ENCODE measurements at regions not wholly inside any gene's neighbourhood (a gene's known extent, or its start where the extent isn't known, plus 50 kb on each side); places are given as distances from the start of the nearest gene placed in this dataset.

- H3K36me3 ChIP-seq: no peaks in the 10 kb centered on the region
- no peak overlapping the region for H3K4me3 ChIP-seq (ENCODE audit: low read depth, low read length)
- no peaks in the 10 kb centered on the region for H3K27me3 ChIP-seq (ENCODE audit: insufficient read depth, low read depth, severe bottlenecking)
- peak; percentile 51 for DNase-seq
- H3K27ac ChIP-seq: peak overlapping the region; percentile 16
- H3K9me3 ChIP-seq (ENCODE audit: severe bottlenecking): no peaks in the 10 kb centered on the region
- TF ChIP-seq CTCF (IDR thresholded peaks at IDR 0.05; ENCODE audit: low read depth, low read length): no peak
Observed at GRCh38 chr17:74040291-74040690, 163.2 kb upstream of the RPL38 start.

GRCh38 chr17:74040729-74041128 lies 162.7 kb upstream of the RPL38 start:
- TF ChIP-seq CTCF (IDR thresholded peaks at IDR 0.05; ENCODE audit: low read depth, low read length): no peak
- H3K36me3 ChIP-seq: no peaks in the 10 kb centered on the region
- no peaks in the 10 kb centered on the region for H3K9me3 ChIP-seq (ENCODE audit: severe bottlenecking)
- peak overlapping the region; percentile 16 for H3K27ac ChIP-seq
- no peaks in the 10 kb centered on the region for H3K27me3 ChIP-seq (ENCODE audit: insufficient read depth, low read depth, severe bottlenecking)
- no peak for DNase-seq
- no peak overlapping the region for H3K4me3 ChIP-seq (ENCODE audit: low read depth, low read length)

- H3K4me3 ChIP-seq (ENCODE audit: low read depth, low read length): no peak overlapping the region
- H3K36me3 ChIP-seq: no peaks in the 10 kb centered on the region
- no peak for TF ChIP-seq CTCF (IDR thresholded peaks at IDR 0.05; ENCODE audit: low read depth, low read length)
- DNase-seq: no peak
- no peaks in the 10 kb centered on the region for H3K27me3 ChIP-seq (ENCODE audit: insufficient read depth, low read depth, severe bottlenecking)
- no peak overlapping the region for H3K27ac ChIP-seq
- H3K9me3 ChIP-seq (ENCODE audit: severe bottlenecking): no peaks in the 10 kb centered on the region
Observed at GRCh38 chr17:74041869-74042640, 161.4 kb upstream of the RPL38 start.

- DNase-seq: peak; percentile 38
- Histone ChIP-seq H3K36me3 (no peaks in the 10 kb centered on the region), H3K4me3 (ENCODE audit: low read depth, low read length) (no peak overlapping the region), H3K9me3 (ENCODE audit: severe bottlenecking) (no peaks in the 10 kb centered on the region), H3K27ac (no peak overlapping the region), H3K27me3 (ENCODE audit: insufficient read depth, low read depth, severe bottlenecking) (no peaks in the 10 kb centered on the region)
- no peak for TF ChIP-seq CTCF (IDR thresholded peaks at IDR 0.05; ENCODE audit: low read depth, low read length)
Observed at GRCh38 chr17:74042744-74043486, 160.6 kb upstream of the RPL38 start.

- Histone ChIP-seq H3K27me3 (ENCODE audit: insufficient read depth, low read depth, severe bottlenecking) (no peaks in the 10 kb centered on the region), H3K4me3 (ENCODE audit: low read depth, low read length) (no peak overlapping the region), H3K27ac (no peak overlapping the region), H3K9me3 (ENCODE audit: severe bottlenecking) (no peaks in the 10 kb centered on the region), H3K36me3 (no peaks in the 10 kb centered on the region)
- no peak for DNase-seq
- TF ChIP-seq CTCF (IDR thresholded peaks at IDR 0.05; ENCODE audit: low read depth, low read length): no peak
Observed at GRCh38 chr17:74043976-74044375, 159.5 kb upstream of the RPL38 start.
